Forelimb muscle (tissue), 1 donor: ENCODE measurements at regions not wholly inside any gene's neighbourhood (a gene's known extent, or its start where the extent isn't known, plus 50 kb on each side); places are given as distances from the start of the nearest gene placed in this dataset.

Experiments used
- DNase-seq: peaks from one replicate; pipeline ENCODE4 v3.0.0-alpha.2; 2013; ENCODE audit warnings: low read depth

DNA sequence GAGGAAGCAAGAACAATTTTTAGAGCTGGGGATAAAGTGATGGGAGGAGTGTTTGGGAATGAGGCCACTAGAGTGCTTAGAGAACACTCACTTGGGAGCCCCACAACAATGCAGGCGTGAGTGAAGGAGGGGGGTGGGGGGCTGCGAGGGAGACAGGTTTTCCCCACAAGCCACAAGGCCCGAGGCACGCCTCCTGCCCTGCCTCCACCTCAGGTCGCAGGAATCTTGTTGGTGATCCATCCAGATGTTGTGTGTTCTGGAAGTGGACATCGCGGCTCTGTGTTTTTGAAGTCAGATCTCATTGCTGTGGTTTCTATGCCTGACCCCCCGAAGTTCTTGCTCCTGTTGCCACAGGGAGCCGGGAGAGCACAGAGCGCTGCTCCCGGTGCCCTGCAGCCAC is 178.0 kb upstream of the BMPER start:
- no peak for DNase-seq

DNA sequence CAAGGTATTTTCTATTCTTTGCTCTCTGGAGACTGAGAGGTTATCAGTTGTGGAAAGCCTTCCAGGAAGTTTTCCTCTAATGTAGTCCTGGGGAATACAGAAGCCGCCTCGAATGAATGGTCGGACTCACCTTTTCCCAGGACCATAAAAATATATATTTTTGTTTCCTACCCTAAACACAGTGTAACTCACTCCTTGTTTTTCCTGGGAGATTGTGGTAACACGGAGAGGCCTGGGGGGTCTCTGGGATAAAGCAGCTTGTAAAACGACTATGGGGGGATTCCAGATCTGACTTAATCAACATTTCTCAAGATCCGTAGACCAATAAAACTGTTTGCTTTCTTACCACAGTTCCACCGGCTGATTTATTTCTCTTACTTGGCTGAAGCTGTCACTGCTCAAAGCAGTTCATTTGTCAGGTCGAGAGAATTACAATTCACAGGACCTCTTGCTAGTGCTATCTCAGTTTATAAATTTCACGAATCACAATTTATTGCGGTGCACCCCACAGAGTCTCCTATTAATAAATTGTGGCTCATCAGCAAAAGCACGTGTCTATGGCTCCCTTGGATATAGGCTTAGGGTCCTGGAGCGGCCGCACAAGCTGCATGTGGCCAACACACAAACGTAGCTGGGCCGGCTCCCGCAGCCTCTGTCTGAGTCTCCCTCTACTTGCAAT is 176.3 kb upstream of the BMPER start:
- DNase-seq: no peak

GRCh38 chr7:33729726-33730125 is 175.6 kb upstream of the BMPER start:
- no peak for DNase-seq

GRCh38 chr7:33730958-33731357 is 174.4 kb upstream of the BMPER start:
- DNase-seq: no peak

- no peak for DNase-seq
Measured at GRCh38 chr7:33731912-33732311, 173.4 kb upstream of the BMPER start.

- DNase-seq: no peak
Measured at GRCh38 chr7:33732462-33732861, 172.9 kb upstream of the BMPER start.

DNA sequence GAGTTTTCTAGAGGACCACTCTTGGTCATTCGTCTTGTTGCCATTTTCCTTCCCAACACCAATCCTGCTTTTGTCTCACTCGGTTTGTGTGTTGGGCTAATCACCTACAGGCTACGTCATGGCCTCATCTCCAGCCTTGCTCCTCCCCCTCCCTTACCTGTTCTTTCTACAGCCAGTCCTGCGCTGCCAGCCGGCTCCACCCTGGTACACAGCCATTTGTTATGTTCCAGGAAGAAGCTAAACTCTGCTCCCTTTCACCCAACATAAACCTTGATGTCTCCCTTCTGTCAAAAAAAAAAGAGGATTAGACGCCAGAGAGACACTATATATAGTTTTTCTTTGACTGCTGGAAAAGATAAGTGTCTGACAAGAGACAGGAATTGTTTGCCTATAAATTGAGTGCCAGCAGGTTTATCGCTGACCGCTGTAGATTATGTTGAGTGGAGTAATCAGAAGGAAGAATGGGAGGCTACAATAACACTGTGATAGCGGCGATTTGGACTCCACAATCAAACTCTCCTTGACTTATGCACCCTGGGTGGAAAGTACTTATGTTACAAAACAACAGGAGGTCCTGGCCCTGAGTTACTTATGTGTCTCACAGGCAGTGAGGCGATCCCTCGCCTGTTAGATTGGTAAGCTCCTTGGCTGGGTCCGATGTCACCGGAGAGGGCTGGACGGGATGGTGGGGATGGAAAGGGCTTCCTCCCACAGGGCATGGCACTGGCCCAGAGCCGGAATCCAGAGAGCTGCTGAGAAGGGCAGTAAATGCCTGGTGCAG is 171.3 kb upstream of the BMPER start:
- no peak for DNase-seq

DNA sequence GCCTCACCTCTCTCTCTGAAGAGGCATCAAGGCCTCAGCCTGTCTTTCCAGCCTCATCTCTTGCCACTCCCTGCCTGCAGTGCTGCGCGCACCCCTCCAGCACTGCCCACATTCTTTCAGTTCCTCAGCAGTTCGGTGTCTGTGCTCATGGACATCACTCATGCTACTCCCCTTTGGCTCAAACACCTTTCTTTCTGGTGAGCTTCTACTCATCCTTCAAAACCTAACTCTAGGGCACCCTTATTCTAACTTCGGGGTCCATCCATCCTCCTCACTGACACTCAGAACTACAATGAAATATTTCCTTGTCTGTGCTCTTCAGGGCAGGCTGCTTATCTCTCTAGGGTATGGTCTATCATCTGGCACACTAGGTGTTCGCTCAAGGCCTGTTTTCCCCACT is 169.9 kb upstream of the BMPER start:
- DNase-seq: no peak

DNA sequence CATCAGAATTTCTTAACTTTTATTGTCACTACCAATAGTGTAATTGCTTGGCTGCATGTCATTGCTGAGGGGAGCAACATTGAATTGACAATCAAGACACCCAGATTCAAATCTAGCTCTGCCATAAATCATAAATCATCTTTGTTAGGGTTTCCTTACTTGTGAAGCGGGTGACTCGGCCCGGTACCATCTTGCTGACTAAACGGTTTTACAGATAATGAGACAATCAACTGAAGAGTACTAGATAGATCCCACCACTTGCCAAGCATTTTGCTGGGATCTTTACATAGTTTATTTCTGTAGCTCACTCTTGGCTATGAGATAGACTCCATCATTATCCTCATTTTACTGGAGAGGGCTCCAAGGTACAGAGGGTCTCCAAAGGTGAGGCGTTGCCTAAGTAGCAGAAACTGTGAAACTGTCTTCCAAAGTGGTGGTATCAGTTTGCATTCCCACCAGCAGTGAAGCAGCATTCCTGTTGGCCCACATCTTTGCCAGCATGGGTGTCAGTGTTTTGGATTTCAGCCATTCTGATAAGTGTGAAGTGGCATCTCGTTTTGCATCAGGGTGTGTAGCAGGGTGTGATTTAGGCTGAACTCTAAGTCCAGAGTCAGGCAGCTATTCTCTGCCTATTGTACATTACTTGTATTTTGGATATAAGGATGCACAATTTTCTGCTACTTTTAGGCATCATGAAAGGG is 168.7 kb upstream of the BMPER start:
- no peak for DNase-seq

DNA sequence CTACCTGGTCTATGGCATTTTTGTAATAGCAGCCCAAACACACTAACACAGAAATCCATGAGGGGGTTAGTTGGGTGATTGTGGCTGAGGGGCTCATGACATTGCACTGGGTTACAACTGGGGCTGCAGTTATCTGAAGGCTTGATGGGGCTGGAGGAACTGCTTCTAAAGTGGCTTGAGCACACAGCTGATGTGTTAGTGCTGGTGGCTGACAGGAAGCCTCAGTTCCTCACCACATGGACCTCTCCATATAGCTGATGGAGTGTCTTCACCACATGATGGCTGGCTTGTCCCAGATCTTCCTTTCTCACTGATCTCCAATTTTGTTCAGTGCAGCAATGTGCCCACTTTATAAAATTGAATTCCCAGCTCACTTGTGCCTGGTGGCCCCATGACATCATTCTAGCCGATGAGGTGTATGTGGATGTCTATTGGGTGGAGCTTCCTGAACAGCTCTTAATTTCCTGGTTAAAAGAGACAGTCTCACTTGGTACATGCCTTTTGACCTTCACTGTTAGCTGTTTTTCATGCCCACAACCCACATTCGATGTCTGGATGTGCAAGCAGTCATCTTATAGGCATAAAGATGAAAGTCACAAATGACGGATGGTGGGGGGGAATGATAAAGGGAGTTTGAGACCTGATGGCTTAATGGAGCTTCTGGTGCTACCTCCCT is 166.9 kb upstream of the BMPER start:
- DNase-seq: no peak

DNA sequence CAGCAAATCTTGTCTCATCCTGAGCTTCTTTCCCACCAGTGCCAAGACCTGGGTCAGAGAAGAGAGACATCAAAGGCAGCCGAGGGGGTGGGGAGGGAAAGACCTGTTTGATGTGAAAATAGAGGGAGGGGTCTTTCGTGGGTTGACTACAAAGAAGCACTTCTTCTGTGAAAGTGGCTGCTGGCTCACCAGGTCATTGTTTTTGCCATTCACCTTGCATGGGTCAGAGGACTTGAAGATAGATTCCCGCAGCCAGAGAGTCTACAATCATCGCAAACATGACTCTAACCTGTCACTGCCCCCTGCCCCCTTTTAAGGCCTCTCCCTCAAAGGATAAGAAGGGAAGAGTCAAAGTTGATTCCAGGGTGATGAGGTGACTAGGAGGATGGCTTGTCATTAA is 166.1 kb upstream of the BMPER start:
- no peak for DNase-seq

DNA sequence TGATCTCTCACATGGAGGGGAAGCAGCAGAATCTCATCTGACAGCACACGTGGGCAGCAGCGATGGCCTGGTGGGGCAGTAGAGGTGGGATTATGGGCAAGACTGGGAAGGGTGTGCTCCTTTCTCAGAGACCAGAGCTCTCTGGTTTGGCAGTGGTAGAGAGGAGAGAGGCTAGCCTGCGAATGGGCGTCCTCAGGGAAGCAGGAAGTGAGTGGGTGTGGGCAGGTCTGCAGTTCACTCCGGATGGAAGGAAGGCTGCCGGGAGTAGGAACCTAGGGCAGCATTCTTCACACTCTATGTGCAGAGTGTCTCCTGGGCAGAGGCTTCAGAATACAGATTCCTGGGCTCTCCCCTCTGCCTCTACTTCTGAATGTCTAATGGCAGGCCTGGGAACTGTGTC is 162.8 kb upstream of the BMPER start:
- no peak for DNase-seq

GRCh38 chr7:33742999-33743587 is 162.2 kb upstream of the BMPER start:
- DNase-seq: no peak

DNA sequence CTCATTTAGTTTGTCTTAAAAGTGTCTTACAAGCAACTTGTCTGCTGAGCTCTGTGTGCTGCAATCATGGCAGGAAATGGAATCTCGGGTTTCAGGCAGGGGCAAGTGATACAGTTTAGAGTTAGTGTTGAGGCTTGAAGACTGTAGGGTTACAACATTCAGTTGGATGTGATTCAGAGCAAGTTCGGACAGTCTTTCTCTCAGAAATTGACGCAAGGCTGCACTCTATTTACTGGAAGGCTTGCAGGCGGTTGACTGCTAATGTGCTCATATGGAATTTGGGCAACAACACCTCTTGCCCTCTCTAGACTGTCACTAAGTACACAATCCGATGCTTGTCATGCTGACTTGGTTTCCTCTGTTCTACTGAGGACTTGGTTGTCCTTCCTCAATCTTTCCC is 161.7 kb upstream of the BMPER start:
- no peak for DNase-seq

DNA sequence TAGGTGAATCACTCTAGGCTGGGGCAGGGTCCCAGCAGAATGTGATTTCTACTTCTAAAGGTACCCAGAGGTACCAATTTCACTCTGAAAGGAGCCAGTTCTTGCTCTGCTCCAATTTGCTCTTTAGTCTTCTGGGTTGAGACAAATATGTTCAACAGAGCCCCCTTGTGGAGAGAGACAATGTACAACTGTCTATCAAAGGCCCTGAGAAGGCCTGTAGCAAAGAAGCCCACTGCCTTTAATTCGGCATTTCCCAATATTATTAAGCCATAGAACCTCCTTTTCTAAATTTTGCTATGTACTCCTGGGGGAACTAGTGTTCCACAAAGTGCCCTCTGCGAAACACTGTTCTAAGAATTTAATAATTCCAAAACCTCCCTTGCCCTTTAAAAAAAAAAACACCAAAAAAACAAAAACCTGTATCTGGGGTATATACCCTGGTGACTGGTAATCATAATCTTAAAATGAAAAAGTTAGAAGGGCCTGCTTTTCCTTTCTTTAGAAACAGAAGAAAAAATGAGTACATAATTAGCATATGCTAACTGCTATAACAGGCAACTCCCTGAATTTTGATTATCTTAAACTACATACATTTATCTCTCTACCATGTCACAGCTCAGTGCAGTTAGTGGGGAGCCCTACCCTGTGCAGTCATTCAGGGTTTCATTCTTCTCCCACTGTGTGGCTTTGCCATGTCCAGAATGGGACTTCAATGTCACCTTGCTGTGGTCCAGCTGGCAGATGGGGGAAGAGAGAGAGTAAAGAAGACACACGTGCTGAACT is 160.9 kb upstream of the BMPER start:
- no peak for DNase-seq

DNA sequence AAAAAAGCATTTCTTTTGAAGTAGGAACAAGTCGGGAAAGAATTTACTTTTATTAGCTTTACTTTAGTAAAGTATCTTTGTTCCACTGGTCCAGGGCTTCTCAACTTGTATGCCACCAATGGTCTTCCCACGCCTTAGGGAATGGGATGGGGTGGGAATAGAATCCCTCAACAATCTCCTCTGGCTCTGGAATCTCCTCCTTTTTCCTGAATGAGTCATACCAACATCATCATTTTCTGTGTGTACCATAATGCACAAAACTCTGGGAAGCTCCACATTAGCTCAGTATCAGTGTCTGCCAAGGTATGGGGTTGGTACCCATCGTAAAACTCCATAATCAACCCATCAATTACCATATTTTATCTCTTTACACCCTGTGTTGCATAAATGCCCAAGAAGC is 159.4 kb upstream of the BMPER start:
- no peak for DNase-seq

- DNase-seq: no peak
Measured at GRCh38 chr7:33748793-33749192, 156.5 kb upstream of the BMPER start.

GRCh38 chr7:33750177-33750576 is 155.2 kb upstream of the BMPER start:
- no peak for DNase-seq

GRCh38 chr7:33751443-33751842 is 153.9 kb upstream of the BMPER start:
- DNase-seq: no peak

- no peak for DNase-seq
Measured at GRCh38 chr7:33753881-33754525, 151.3 kb upstream of the BMPER start.
